ENCODE measurements at regions not wholly inside any gene's neighbourhood (a gene's known extent, or its start where the extent isn't known, plus 50 kb on each side); places are given as distances from the start of the nearest gene placed in this dataset.
"Not testable (repeated sequence)": the region's sequence is repeated elsewhere in the genome, so short reads cannot be mapped to it uniquely, and the experiment has no call there.

GRCh38 chr14:23694949-23695663, 58.9 kb downstream of the DHRS2 start:
- DNase-seq (ENCODE audit: low spot score): no peak

DNA sequence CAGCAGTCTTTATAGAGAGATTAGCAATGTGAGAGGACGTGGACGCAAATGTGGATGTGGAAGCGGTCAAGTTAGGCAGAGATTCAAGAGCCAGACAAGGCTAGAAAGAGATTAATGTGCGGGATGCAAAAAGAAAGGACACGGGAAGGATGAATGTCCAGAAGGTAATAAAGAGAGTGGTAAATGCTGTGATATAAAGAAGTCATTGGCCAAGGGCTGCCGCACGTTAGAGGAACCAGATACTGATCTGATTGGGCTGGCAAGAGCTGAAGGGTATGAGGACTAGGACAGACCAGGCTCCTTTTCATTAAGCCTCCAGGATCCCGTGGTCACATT, 59.5 kb downstream of the DHRS2 start:
- no peak for DNase-seq (ENCODE audit: low spot score)

- DNase-seq (ENCODE audit: low spot score): no peak
These were observed 60.6 kb downstream of the DHRS2 start for GRCh38 chr14:23696701-23697239.

- no peak for DNase-seq (ENCODE audit: low spot score)
These were observed 61.5 kb downstream of the DHRS2 start for GRCh38 chr14:23697680-23698079.

DNA sequence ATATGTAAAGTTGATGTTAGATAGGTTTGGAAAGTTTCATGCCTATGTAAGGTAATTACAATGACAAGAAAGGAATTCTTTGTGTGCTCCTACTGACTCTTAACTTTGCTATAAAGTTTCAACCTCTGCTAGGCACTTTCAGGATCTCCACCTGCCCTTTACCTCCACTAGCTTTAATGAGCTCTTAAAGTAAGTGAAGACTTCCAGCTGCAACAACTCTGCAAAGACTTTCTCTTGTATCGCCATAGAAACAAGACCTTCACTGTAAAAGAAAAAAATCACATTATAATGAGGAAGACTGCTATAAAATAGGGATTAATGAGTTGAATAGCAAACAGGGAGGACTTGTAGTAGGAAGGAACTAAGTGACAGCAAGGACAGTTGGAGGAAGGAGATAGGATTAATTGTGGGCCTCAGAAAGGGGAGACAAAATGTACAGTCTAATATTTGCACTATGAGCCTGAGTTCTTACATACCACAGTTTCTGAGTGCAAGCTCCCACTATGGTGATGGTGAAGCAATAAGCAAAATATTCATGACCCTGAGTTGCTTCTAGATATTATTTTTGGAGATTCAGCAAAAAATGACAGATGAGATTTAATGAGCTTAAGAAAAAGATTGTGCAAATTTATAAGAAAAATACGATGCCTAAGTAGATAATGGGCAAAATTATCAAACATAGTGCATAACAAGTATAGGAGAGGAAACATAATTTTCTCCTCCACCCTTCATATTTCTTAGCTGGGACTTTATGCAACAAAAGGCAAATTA, 66.7 kb downstream of the DHRS2 start:
- no peak for DNase-seq (ENCODE audit: low spot score)

GRCh38 chr14:23704890-23705289, 68.7 kb downstream of the DHRS2 start:
- DNase-seq (ENCODE audit: low spot score): no peak

- no peak for DNase-seq (ENCODE audit: low spot score)
These were observed 71.3 kb downstream of the DHRS2 start for GRCh38 chr14:23707415-23707814.

- no peak for DNase-seq (ENCODE audit: low spot score)
These were observed 72.2 kb downstream of the DHRS2 start for GRCh38 chr14:23708343-23708742.

DNA sequence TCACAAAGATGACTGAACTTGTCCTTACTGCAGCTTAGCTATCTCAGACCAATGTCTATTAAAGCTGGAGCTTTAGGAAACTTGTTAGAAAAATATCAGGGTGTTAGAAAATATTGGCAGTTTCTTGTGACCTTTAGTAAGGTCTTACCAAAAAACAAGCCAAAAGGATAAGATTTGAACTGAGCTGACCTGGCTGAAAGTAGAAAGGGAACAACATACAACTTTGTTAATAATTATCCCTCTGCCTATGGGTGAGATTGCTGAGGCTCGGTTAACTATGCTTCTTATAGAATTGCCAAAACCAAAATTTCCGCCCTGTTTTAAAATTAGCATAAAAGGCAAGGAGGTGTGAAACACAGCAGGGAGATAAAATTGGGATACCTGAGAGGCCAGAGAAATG, 73.8 kb downstream of the DHRS2 start:
- no peak for DNase-seq (ENCODE audit: low spot score)

DNA sequence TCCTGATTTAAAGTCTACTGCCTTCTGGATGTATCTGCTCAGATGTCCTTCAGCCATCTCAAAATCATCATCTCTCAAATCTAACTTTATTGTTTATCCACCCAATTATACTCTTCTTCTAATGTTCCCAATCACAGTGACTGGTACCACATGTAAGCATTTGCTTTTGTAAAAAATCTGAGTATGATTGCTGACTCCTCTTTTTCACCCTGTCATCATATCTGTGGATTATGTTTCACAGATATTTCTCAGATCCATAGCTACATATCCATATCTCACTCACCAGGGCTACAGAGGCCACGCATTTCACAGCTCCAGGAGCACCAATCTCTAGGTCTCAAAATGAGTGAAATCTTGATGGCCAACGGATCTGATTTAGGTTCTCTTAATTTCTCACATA, 76.1 kb downstream of the DHRS2 start:
- DNase-seq (ENCODE audit: low spot score): no peak

GRCh38 chr14:23719225-23719985, 83.2 kb downstream of the DHRS2 start:
- no peak for DNase-seq (ENCODE audit: low spot score)

GRCh38 chr14:23722675-23723074, 86.5 kb downstream of the DHRS2 start:
- no peak for DNase-seq (ENCODE audit: low spot score)

- no peak for DNase-seq (ENCODE audit: low spot score)
These were observed 87.7 kb downstream of the DHRS2 start for GRCh38 chr14:23723911-23724310.

DNA sequence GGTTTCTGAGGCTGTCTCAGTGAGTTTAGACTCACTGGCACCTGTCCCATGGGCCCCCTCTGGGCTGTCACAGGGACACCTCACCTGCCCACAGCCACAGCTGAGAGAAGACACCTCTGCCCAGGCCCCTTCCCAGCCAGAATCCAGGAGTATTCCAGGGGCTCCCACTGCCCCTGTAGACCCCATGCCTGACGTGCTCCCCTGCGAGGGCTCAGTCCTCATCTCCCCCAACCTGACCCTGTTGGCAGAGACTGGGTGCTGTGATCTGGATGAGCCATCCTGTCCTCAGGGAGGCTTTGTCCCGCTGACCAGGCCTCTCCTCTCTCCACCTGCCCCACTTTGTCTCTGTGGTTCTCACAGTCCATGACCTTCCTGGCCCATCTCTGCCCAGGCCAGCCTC, 89.4 kb downstream of the DHRS2 start:
- no peak for DNase-seq (ENCODE audit: low spot score)

DNA sequence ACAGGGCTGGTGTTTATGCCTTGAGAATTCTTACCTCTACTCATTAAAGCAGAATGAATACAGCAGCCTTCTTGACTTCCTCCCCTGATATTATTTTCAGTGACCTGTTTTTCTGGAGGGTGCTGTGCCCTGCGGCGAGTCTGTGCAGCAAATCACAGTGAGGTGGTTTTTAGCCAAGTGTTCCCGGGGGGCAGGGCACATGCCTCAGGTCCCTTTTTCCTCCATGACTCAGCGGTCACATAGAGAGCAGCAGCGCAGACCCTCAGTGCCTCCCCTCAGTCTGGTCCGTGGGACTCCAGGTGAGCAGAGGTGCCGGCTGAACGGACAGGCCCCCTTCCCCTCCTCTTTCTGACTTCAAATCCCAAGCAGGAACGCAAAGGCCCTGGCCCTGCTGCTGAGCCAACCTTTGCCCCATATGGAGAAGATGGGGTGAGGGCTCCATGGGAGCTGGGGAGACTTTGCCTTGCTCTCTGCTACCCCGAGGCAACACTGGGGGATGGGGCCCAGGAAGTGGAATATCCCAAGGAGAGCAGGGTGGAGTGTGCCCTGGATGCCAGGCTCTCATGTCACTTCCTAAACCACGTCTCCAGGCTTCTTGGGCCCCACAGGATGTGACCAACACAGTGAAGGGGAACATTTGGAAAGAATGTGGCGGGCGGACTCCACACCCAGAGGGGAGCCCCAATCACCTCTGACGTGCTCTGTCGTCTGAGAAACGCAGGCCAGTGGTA, 90.0 kb downstream of the DHRS2 start:
- DNase-seq (ENCODE audit: low spot score): no peak

GRCh38 chr14:23727566-23728335, 91.6 kb downstream of the DHRS2 start:
- peak; percentile 22 for DNase-seq (ENCODE audit: low spot score)

GRCh38 chr14:23728791-23729190, 92.6 kb downstream of the DHRS2 start:
- no peak for DNase-seq (ENCODE audit: low spot score)

DNA sequence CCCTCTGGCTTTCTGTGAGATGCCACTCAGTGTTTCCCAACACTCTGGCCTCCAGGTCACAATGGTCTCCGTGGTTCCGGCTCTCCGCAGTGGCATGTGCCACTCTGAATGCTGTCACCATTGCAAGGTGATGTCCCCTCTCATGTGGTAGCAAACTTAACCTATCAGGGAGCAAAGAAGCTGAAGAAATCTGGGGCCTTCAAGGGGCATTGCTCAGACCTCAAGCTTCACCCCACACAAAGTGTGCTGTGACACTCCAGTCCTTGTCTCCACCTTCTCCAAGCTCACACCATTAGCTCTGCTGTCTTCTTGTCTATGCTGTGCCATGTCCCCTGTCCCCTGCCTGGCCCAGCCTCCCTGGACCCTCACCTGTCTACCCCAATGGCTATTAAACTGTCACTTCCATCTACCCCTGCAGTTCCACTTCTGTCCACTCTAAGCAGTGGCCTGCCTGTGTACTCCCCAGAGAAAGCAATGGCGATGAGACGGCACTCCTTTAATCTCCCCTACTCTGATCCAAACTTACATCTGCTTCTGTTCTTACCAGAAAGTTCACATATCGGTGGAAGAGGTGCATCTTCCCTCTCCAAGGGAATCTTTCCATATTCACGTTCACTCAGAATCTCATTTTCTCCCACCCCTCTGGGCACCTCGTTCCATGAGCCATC, 93.7 kb downstream of the DHRS2 start:
- DNase-seq (ENCODE audit: low spot score): no peak

GRCh38 chr14:23735394-23735793, 99.2 kb downstream of the DHRS2 start:
- DNase-seq (ENCODE audit: low spot score): no peak

- DNase-seq (ENCODE audit: low spot score): not testable (repeated sequence)
These were observed 108.2 kb downstream of the DHRS2 start for GRCh38 chr14:23744368-23744767.

GRCh38 chr14:23750357-23750756, 114.2 kb downstream of the DHRS2 start:
- no peak for DNase-seq (ENCODE audit: low spot score)
